ENCODE measurements at regions not wholly inside any gene's neighbourhood (a gene's known extent, or its start where the extent isn't known, plus 50 kb on each side); places are given as distances from the start of the nearest gene placed in this dataset.

DNA sequence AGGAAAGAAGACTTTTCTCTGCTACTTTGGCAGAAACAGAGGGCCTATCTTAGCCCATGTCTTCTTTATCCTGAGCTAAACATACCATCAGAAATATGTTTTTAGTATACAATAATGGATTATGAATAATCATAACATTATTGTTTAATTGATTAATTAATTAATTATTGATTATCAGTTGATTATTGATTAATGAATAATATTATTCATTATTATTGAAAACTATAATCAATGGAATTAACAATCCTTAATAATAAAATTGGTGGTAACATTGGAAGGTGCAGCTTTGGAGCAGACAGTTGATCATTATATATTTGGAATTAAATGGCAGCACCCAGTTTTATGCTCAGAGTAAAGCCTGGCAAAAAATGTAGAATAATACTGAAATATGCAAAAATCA lies 655.9 kb upstream of the ARGLU1 start:
- TF ChIP-seq POLR2AphosphoS5 (IDR thresholded peaks at IDR 0.05) = no peak
- TF ChIP-seq, protein P1, sequence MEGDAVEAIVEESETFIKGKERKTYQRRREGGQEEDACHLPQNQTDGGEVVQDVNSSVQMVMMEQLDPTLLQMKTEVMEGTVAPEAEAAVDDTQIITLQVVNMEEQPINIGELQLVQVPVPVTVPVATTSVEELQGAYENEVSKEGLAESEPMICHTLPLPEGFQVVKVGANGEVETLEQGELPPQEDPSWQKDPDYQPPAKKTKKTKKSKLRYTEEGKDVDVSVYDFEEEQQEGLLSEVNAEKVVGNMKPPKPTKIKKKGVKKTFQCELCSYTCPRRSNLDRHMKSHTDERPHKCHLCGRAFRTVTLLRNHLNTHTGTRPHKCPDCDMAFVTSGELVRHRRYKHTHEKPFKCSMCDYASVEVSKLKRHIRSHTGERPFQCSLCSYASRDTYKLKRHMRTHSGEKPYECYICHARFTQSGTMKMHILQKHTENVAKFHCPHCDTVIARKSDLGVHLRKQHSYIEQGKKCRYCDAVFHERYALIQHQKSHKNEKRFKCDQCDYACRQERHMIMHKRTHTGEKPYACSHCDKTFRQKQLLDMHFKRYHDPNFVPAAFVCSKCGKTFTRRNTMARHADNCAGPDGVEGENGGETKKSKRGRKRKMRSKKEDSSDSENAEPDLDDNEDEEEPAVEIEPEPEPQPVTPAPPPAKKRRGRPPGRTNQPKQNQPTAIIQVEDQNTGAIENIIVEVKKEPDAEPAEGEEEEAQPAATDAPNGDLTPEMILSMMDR (IDR thresholded peaks at IDR 0.05) = no peak
